Osteoblast (primary cell): ENCODE measurements at regions not wholly inside any gene's neighbourhood (a gene's known extent, or its start where the extent isn't known, plus 50 kb on each side); places are given as distances from the start of the nearest gene placed in this dataset.

ENCODE experiments used
- DNase-seq: peaks from one replicate; pipeline ENCODE4 v3.0.0; 2011; ENCODE audit warnings: low spot score, mixed read lengths; ENCODE audit not compliant: insufficient read length; ENCODE audit errors: missing footprints
- H2AFZ ChIP-seq: 2 replicates; pipeline ENCODE4 v1.6.0; 2011; ENCODE audit warnings: mild to moderate bottlenecking, low read length
- H3K27ac ChIP-seq: 2 replicates; pipeline ENCODE4 v1.5.1; 2011; ENCODE audit warnings: mild to moderate bottlenecking, low read depth, low read length, moderate library complexity
- H3K27me3 ChIP-seq: 2 replicates; pipeline ENCODE4 v1.6.0; 2012; ENCODE audit warnings: mild to moderate bottlenecking, control low read depth, inconsistent platforms, low read length, moderate library complexity; ENCODE audit not compliant: insufficient read depth
- H3K36me3 ChIP-seq: 2 replicates; pipeline ENCODE4 v1.5.1; 2011; ENCODE audit warnings: mild to moderate bottlenecking, low read length, control low read depth, moderate library complexity; ENCODE audit not compliant: insufficient read depth
- H3K4me1 ChIP-seq: 2 replicates; pipeline ENCODE4 v1.5.1; 2011; ENCODE audit warnings: mild to moderate bottlenecking, low read length, control low read depth, moderate library complexity; ENCODE audit not compliant: insufficient read depth
- H3K4me2 ChIP-seq: 2 replicates; pipeline ENCODE4 v1.6.0; 2011; ENCODE audit warnings: mild to moderate bottlenecking, low read length; ENCODE audit not compliant: insufficient read depth
- H3K4me3 ChIP-seq: fragments of 200-600 bp; sonication (generic); 3 replicates; pipeline ENCODE4 v1.5.1; 2012; ENCODE audit warnings: mild to moderate bottlenecking, low read length, inconsistent platforms; ENCODE audit not compliant: insufficient read depth
- H3K79me2 ChIP-seq: 2 replicates; pipeline ENCODE4 v1.6.0; 2012; ENCODE audit warnings: mild to moderate bottlenecking, low read length, control low read depth, inconsistent platforms; ENCODE audit not compliant: insufficient read depth
- H3K9me3 ChIP-seq: 2 replicates; pipeline ENCODE4 v1.5.1; 2011; ENCODE audit warnings: low read depth, low read length, control low read depth
- H4K20me1 ChIP-seq: 2 replicates; pipeline ENCODE4 v1.6.0; 2012; ENCODE audit warnings: mild to moderate bottlenecking, low read length, control low read depth; ENCODE audit not compliant: insufficient read depth
- CTCF ChIP-seq: IDR thresholded peaks from 2 replicates; pipeline ENCODE4 v1.5.1; 2011; ENCODE audit warnings: mild to moderate bottlenecking, low read depth, low read length, moderate library complexity; ENCODE audit errors: extremely low read depth

GRCh38 chr3:110126065-110126464 lies 788.7 kb upstream of the DPPA4 start:
- Histone ChIP-seq H3K36me3 (no peaks in the 10 kb centered on the region), H3K4me2 (no peak overlapping the region), H2AFZ (no peak overlapping the region), H3K27me3 (no peaks in the 10 kb centered on the region), H3K79me2 (no peaks in the 10 kb centered on the region), H3K4me1 (no peaks in the 10 kb centered on the region), H3K9me3 (no peaks in the 10 kb centered on the region), H4K20me1 (no peaks in the 10 kb centered on the region), H3K27ac (no peak overlapping the region), H3K4me3 (no peak overlapping the region)
- no peak for TF ChIP-seq CTCF
- no peak for DNase-seq

- Histone ChIP-seq H2AFZ (no peak overlapping the region), H3K79me2 (no peaks in the 10 kb centered on the region), H3K9me3 (no peaks in the 10 kb centered on the region), H3K27ac (no peak overlapping the region), H3K4me3 (no peak overlapping the region), H3K36me3 (no peaks in the 10 kb centered on the region), H3K4me2 (no peak overlapping the region), H3K4me1 (no peaks in the 10 kb centered on the region), H3K27me3 (no peaks in the 10 kb centered on the region), H4K20me1 (no peaks in the 10 kb centered on the region)
- TF ChIP-seq CTCF = no peak
- no peak for DNase-seq
Observed at GRCh38 chr3:110133971-110134370, 796.6 kb upstream of the DPPA4 start.

GRCh38 chr3:110139048-110139447 lies 801.7 kb upstream of the DPPA4 start:
- TF ChIP-seq CTCF = no peak
- no peaks in the 10 kb centered on the region for H3K36me3 ChIP-seq
- DNase-seq = no peak
- no peaks in the 10 kb centered on the region for H4K20me1 ChIP-seq
- H3K9me3 ChIP-seq = no peaks in the 10 kb centered on the region
- H2AFZ ChIP-seq = no peak overlapping the region
- H3K4me1 ChIP-seq = no peaks in the 10 kb centered on the region
- no peaks in the 10 kb centered on the region for H3K79me2 ChIP-seq
- no peaks in the 10 kb centered on the region for H3K27me3 ChIP-seq
- H3K4me3 ChIP-seq = no peak overlapping the region
- no peak overlapping the region for H3K27ac ChIP-seq
- H3K4me2 ChIP-seq = no peak overlapping the region

- Histone ChIP-seq H3K36me3 (no peaks in the 10 kb centered on the region), H2AFZ (no peak overlapping the region), H3K4me2 (no peak overlapping the region), H3K4me1 (no peaks in the 10 kb centered on the region), H3K79me2 (no peaks in the 10 kb centered on the region), H3K9me3 (no peaks in the 10 kb centered on the region), H3K27ac (no peak overlapping the region), H3K27me3 (no peaks in the 10 kb centered on the region), H3K4me3 (no peak overlapping the region), H4K20me1 (no peaks in the 10 kb centered on the region)
- TF ChIP-seq CTCF = no peak
- DNase-seq = no peak
Observed at GRCh38 chr3:110139821-110140220, 802.5 kb upstream of the DPPA4 start.
